Vagina (tissue), 2 donors: ENCODE measurements at regions not wholly inside any gene's neighbourhood (a gene's known extent, or its start where the extent isn't known, plus 50 kb on each side); places are given as distances from the start of the nearest gene placed in this dataset.

Experiments used
- CTCF ChIP-seq, 3 experiments: fragments of 450-650 bp in 2 of 3; fragments of 200-600 bp in 1 of 3; sonication (generic) in 1 of 3; IDR thresholded peaks; one replicate each; pipeline ENCODE4 v1.5.1; 2017 to 2019; ENCODE audit warnings: antibody characterized with exemption in 3 of 3, mild to moderate bottlenecking in 2 of 3, moderate library complexity in 2 of 3
- POLR2A ChIP-seq, 2 donors: fragments of 450-650 bp; IDR thresholded peaks; one replicate each; pipeline ENCODE4 v1.6.1; 2017; ENCODE audit warnings: antibody characterized with exemption in 2 of 2, mild to moderate bottlenecking in 2 of 2, moderate library complexity in 2 of 2
- POLR2AphosphoS5 ChIP-seq, 2 donors: sonication (generic); formaldehyde crosslinking; IDR thresholded peaks; one replicate each; pipeline ENCODE4 v1.9.0; 2017; ENCODE audit warnings: antibody characterized with exemption in 2 of 2, mild to moderate bottlenecking in 2 of 2, low read depth in 1 of 2; ENCODE audit not compliant: insufficient read depth in 1 of 2

GRCh38 chr11:11770296-11770695 lies 71.5 kb upstream of the USP47 start:
- TF ChIP-seq CTCF (IDR thresholded peaks at IDR 0.05) (no peak), POLR2AphosphoS5 (IDR thresholded peaks at IDR 0.05; ENCODE audit: insufficient read depth in 1 of 2, low read depth in 1 of 2) (no peak), POLR2A (IDR thresholded peaks at IDR 0.05) (no peak)
